CD4-positive, alpha-beta T cell treated with Interleukin-10 for 1 hour (primary cell): ENCODE measurements at regions not wholly inside any gene's neighbourhood (a gene's known extent, or its start where the extent isn't known, plus 50 kb on each side); places are given as distances from the start of the nearest gene placed in this dataset.
"Not testable (repeated sequence)": the region's sequence is repeated elsewhere in the genome, so short reads cannot be mapped to it uniquely, and the experiment has no call there.

Source experiments
- DNase-seq: peaks from one replicate; pipeline ENCODE4 v3.0.0-alpha.2; 2020

- no peak for DNase-seq
These were observed 398.8 kb downstream of the SEC23A start for GRCh38 chr14:38704220-38704619.

- DNase-seq = no peak
These were observed 406.1 kb downstream of the SEC23A start for GRCh38 chr14:38696925-38697324.

DNA sequence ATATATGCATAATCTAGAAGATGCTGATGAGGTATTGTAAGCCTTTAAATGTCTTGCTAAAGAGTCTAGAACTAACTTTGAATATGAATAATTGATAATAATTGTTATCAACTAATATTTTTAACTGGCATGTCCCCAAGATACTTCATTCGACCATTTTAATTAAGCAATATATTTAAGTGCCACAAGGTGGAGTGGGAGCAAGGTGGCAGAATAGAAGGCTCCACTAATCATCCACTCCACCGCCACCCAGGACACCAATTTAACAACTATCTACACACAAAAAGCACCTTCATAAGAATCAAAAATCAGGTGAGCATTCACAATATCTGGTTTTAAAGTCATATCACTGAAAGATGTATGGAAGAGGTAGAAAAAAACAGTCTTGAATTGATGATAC lies 409.6 kb downstream of the SEC23A start:
- no peak for DNase-seq

DNA sequence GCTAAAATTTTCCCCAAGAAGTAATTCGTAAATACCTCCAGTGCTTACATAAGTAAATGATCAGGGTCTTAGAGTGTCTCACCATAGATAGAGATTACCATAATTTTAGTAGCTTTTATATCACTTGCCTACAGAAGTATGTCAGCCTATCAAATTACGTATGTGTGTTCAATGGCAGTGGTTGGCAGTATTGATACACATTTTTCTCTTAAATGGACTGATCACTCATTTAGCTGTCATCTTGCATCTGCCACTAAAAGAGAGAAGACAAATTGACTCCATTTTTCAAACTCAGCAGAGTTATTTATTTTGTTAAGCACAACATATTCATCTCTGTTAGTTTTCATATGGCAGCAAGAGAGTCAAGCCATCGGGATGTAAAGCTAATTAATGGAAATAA lies 413.1 kb upstream of the CLEC14A start:
- DNase-seq = no peak

- no peak for DNase-seq
These were observed 407.5 kb upstream of the CLEC14A start for GRCh38 chr14:38663382-38663781.

GRCh38 chr14:38662781-38663180 lies 406.9 kb upstream of the CLEC14A start:
- no peak for DNase-seq

GRCh38 chr14:38646391-38646790 lies 390.5 kb upstream of the CLEC14A start:
- no peak for DNase-seq

DNA sequence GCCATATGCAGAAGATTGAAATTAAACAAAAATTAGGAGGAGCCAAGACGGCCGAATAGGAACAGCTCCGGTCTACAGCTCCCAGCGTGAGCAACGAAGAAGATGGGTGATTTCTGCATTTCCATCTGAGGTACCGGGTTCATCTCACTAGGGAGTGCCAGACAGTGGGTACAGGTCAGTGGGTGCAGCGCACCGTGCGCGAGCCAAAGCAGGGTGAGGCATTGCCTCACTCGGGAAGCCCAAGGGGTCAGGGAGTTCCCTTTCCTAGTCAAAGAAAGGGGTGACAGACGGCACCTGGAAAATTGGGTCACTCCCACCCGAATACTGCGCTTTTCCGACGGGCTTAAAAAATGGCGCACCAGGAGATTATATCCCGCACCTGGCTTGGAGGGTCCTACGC lies 379.0 kb upstream of the CLEC14A start:
- DNase-seq = not testable (repeated sequence)

- DNase-seq = no peak
These were observed 373.5 kb upstream of the CLEC14A start for GRCh38 chr14:38629412-38629811.

GRCh38 chr14:38627163-38627562 lies 371.3 kb upstream of the CLEC14A start:
- no peak for DNase-seq

GRCh38 chr14:38623661-38624060 lies 367.8 kb upstream of the CLEC14A start:
- DNase-seq = no peak

GRCh38 chr14:38618514-38618913 lies 362.6 kb upstream of the CLEC14A start:
- DNase-seq = no peak

- DNase-seq = no peak
These were observed 361.1 kb upstream of the CLEC14A start for GRCh38 chr14:38616959-38617358.

DNA sequence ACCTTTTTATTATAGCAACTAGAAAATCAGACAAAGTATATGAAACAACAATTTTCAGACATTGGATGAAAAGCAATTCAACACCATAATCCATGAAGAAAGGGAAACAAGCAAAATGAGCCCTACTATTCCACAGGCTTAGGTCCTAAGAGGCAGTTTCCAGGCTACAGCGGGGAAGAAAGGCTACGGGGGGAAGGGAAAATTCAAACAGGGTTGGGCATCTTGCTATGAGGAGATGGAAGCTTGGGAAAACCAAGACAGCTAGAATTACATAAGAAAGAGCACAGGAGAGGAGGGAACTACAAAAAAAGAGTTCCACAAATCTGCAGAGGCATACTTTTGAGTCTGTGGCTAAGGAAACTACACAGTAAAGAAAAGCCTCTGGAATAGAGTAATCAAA lies 356.0 kb upstream of the CLEC14A start:
- no peak for DNase-seq

- DNase-seq = no peak
These were observed 352.4 kb upstream of the CLEC14A start for GRCh38 chr14:38608244-38608643.

DNA sequence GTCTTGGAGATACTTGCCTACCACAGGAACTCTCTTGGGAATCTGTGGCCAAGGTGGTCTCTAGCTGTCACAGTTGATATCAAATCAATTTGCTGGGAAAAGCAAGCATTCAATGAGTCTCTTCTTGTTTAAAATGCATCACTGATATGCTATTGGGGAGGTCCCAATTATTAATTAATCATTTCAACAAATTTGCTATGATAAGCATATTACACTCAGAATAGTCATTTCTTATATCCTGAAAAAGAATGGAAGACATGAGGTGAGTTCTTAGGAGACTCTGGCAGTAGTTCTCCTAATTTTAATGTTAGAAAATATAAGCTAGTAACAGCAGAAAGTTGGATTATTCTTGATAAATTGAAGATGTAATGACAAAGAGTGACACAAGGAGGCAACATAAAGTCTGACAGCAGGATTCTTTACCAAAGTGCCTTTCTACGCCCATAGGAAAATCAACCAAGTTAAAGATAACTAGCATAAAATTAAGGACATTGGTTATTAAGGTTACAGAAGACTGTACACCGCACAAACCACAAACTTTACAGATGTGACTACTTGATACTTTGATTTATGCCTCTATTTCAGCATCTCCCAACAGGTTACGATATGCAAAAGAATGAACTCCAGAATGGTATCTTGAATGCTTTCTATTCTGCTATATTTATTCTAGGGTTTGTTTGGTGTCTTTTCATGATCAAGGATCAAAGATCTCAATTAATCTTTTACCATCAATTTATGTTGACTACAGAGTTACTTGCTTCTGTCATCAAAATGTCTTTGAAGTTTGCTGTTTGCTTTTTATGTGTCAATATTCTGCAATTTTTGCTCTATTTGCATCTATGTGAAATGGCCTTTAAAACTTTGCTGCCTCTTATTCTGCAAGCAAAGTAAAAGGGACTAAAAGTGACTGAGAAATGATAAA lies 349.6 kb upstream of the CLEC14A start:
- DNase-seq = no peak

DNA sequence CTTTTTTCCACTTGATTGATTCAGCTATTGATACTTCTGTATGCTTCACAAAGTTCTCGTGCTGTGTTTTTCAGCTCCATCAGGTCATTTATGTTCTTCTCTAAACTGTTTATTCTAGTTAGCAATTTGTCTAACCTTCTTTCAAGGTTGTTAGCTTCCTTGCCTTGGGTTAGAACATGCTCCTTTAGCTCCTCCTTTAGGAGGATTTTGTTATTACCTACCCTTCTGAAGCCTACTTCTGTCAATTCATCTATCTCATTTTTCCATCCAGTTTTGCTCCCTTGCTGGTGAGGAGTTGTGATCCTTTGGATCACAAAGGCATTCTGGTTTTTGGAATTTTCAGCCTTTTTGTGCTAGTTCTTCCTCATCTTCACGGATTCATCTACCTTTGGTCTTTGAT lies 344.7 kb upstream of the CLEC14A start:
- not testable (repeated sequence) for DNase-seq

DNA sequence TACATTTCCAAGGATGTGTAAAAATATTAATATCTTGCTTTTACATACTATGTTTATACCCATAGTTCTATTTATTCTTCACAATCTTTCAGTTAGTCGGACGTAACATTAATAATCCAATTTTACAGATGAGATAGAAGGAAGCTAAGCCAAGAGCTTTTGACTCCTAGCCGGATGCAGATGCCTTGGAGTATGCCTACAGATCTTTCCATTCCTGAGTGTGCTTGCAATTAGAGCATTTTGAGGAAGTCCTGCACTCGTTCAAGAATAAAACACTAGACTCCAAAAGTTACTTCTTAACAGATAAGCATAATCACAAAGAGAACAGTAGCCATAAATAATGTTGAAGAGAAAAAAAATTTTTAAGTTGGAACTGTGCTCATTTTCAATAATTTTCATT lies 337.6 kb upstream of the CLEC14A start:
- no peak for DNase-seq

GRCh38 chr14:38592764-38593442 lies 337.0 kb upstream of the CLEC14A start:
- no peak for DNase-seq

DNA sequence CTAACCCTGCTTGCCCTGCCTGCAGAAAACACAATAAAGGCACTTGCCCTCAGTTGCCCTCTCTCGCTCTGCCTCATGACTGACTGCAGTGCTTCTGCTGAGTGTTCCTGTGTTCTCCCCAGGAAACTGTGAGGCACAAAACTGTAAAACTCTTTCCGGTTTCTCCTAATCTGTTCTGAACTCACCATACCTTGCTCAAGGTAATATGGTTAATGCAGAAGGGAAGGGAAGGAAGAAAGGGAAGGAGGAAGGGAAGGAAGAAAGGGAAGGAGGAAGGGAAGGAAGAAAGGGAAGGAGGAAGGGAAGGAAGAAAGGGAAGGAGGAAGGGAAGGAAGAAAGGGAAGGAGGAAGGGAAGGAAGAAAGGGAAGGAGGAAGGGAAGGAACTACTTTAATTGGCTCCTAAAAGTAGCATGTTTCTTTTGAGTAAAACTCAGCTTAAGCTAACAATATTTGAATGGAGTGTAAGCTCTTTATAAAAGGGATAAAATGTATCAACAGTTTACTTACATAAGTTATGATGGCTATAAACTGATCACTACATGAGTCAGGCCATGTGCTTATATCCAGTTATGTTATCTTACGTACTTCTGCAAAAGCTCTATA lies 334.0 kb upstream of the CLEC14A start:
- no peak for DNase-seq

- DNase-seq = no peak
These were observed 327.6 kb upstream of the CLEC14A start for GRCh38 chr14:38583471-38583870.

GRCh38 chr14:38578278-38578681 lies 322.4 kb upstream of the CLEC14A start:
- DNase-seq = no peak

- DNase-seq = no peak
These were observed 311.8 kb upstream of the CLEC14A start for GRCh38 chr14:38567703-38568102.

DNA sequence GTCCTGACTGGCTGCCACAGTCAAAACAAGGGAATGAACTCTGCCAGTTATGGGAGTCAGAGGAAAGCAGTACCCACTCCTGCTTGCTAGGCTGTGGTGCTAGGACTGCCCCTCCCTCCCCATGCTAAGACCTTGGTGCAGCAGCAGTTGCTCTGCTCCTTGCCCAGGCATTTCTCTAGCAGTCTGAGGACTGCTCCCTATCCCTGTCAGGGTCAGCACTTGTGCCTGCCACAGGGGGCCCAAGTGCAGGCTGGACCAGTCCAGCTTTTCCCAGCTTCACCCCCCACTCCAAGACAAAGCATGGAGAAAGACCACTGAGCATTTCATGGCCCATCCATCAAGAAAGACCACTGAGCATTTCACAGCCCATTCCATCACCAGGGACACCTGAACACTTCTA lies 305.8 kb upstream of the CLEC14A start:
- DNase-seq = no peak
